CD4-positive, alpha-beta T cell treated with Interleukin-17A for 4 hours (primary cell): ENCODE measurements at regions not wholly inside any gene's neighbourhood (a gene's known extent, or its start where the extent isn't known, plus 50 kb on each side); places are given as distances from the start of the nearest gene placed in this dataset.
"Not testable (repeated sequence)": the region's sequence is repeated elsewhere in the genome, so short reads cannot be mapped to it uniquely, and the experiment has no call there.

ENCODE experiments used
- DNase-seq: peaks from one replicate; pipeline ENCODE4 v3.0.0-alpha.2; 2020; ENCODE audit warnings: mixed read lengths

DNA sequence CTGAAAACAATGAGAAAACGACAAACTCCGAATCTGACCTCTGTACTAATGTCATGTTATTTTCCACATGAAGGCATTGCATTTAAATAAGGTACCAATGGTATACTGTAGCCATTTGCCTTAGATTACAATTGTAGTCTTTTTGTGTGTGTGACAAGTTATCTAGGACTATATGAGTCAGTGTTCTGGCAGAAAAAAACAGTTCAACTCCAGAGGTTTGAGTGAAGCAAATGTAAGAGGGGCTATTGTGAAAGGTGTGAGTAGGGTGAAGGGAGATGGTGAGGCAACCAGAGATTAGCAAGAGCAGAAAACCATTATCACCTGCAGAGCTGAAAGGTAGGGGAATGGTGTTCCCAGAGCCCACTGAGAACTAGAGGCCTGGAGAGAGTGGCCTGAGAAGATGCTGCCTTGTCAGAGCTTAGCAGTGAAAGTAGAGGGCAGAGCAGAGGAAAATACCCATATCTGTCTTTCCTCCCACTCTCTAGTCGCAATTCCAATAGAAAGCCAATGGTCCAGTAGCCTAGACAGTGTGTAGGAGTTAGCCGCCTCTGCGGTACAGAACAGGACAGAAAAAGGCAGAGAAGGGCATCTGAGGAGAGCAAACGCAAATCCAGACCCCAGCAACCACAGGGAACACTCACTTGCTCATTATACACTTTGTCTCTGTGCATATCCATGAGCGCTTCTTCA, 112.2 kb downstream of the DYRK2 start:
- DNase-seq, result no peak

DNA sequence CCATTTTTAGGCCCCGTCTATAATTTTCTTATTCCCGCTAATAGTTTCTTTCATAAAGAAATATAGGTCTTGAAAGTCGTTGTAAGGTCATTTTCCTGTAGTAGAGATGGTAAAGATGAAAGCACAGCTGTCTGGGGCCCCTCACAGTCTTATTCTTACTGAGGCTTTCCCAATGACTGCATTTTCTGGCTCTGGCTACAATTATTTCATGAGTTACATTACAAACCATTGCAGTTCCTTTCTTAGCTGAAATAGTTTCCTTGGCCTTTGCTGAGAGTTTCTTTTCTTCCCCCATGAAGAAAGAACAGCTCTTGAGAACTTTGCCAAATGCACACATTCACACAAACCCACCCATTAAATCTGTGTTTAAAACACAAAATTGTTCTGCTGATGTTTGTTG, 113.0 kb downstream of the DYRK2 start:
- DNase-seq, result no peak

DNA sequence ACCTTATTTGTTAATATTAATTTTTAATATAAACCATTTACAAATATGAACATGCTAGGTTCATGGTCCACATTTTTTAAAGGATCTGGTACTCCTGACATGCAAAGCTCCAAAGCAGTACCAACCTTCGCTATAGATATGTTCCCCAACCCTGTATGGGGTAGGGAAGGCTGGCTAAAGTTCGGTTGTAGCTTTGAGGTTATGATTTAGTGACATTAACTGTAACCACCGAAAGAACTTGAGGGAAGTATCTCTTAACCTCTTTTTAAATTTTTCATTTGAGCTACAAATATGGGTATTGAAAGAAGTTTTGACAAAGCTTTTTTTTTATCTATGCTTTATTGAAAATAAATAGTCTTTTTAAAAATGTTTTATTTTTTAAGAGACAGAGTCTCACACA, 115.5 kb downstream of the DYRK2 start:
- DNase-seq, result no peak

DNA sequence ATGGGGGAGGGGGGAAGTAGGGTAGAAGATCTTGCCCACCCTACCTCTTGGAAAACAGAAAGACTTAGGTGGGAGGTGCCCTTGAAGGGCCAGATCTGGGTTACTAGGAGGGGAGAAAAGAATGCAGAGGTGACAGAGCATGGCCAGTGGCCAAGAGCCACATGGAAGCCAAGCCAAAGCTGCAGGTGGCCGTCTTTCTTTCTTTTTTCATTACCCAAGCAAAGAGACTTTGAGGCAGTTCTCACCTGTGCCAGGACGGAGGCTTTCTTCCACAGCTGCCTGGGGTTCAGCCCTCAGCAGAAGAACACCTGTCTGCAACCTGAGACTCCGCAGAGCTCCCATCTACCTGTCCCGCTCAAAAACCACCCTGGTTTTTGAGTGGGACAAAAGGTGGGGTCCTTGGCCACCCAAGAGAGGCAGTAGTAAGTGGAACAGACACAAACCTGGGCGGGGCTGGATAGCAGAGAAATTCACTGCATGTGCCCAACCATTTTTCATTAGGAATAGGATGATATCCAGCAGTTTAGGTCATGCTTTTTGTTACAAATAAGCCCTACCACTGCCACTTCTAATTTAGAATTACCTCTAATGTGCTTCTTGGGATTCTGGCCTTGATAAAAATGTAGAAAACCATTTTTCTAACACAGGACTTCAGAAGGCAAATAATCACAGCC, 116.5 kb downstream of the DYRK2 start:
- no peak for DNase-seq

DNA sequence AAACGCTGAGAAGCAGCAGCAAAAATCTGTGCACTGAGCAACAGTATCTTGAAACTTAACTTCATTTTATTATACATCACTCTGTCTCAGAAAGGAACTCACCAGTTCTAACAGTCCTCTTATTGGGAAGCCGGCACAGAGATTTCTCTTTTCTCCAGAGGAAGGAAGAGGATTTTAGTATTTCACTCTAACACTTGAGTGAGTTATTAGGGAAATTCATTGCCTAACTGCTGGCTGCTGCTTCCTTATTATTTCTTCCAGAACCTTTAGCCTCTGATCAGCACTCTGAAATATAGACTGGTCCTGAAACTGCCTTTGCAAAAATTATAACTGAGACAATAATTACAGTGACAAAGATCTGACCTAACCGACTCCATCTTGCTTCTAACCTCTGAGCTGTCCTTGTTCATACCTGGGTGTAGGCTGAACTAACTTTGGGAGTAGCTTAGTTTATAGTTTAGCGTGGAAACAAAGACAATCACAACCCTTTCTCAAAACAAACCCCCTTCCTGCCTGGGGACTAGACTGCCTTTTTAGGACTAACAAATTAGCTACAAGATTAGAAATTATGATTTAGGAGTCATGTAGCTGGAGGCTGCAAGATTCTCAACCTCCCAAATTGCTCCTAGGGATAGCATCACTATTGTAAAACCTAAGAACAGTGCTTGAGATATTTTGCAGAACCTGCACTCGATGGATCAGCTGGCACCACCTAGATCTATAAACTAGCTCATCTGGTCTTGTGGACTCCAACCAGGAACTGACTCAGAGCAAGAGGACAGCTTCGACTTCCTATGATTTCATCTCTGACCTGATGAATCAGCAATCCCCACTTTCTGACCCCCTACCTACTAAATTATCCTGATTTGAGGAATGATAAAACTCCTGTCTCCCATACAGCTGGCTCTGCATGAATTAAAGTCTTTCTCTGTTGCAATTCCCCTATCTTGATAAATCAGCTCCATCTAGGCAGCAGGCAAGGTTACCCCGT, 117.5 kb downstream of the DYRK2 start:
- no peak for DNase-seq

DNA sequence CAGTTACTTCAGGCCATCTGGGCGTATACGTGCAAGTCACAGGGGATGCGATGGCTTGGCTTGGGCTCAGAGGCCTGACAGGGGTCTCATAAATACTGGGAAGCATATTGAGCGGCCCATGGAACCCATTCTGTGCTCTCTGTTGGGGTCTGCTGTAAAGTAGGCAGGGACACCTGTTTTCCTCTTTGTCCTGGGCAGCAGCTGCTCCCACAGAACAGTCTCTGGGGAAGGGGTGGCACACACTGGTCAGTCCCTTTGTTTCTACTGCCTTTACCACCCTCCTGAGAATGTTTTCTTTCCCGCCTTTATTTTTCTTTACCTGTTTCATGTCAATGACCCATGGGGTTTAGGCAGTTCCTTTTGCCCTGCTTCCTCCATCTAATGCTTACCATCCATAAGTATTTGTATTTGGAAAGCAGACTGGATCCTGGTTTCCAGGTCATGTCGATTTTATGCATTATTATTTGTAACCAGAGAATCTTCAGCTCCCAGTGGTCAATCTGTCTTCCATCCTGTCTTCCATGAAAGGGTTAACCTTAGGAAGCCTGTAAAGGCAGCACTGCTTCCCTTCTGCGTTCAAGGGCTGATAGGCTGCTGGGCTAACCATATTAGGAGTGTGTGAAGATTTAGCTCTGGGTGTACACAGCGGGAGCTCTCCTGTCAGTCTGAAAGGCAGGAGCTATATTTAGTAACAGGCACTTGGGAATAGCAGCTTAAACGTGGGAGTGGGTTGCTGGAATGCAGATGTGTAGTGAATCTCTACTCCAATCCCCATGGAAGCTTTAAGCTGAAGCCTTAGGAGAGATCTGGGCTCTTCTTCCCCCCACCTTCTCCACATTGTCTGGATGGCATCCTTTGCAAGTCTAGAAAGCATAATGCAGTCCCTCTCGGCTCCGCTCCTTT, 124.0 kb downstream of the DYRK2 start:
- DNase-seq, result no peak

DNA sequence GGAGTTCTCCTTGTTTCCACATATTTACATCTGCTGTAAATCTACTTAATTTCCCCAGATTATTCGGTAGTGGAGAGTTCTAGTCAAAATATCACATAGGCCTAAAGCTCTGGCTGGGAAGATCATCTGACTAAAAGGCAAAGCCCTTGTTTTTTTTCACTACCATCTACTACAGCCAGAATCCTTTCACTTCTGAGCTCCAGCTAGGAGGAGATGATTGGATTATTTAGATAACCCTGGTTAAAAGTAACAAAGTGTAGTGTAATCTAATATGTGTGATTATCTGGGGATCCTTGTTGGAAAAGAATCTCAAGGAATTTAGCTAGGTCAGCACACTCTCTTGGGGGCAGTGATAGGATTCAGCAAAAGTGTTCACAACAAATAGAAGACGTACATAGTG, 125.4 kb downstream of the DYRK2 start:
- DNase-seq, result no peak

DNA sequence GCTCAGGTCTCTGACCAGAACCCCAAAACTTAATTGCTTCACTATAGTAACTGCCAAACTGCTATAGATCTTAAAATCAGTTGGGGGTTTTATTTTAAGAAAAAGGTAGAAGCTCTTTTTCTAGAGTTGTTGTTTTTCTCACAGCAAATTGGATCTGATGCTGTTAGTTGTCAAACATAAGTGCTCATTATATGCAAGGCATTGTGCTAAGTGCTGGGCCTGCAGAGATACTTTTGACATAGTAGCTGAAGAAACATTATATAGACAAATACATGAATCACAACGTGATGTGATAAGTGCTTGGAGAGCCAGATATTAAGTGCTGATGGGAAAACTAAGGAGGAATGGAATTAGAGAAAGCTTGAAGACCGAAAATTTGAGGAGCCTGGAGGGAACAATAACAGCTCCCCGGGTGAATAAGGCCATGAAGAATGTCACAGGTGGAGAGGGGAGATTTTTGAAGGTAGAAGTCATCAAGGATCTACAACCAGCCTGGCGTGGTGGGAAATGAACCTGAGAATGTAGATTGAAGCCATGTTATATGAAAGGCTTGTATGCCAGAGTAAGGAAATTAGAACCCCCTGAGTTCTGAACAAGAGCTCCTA, 126.5 kb downstream of the DYRK2 start:
- DNase-seq, result no peak

DNA sequence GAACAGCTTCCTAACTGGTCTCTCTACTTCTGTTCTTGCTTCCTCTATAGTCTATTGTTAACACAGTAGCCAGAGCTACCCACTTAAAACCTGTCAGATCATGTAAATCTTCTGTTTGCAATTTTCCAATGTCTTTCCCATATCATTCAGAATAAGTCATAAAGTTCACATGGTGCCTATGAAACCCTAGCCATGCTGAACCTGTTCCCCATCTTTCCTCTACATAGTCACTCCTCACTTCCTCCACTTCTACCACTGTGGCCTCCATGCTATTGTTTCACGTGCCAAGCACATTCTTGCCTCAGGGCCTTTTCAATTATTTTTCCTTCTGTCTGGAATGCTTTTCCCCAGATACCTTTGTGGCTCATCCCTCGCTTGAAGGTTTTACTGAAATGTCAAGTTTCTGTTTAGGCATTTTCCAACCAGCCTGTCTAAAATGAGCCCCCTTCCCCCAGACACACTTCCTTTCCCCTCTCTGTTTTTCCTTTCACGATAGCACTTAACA, 132.1 kb downstream of the DYRK2 start:
- DNase-seq, result no peak

DNA sequence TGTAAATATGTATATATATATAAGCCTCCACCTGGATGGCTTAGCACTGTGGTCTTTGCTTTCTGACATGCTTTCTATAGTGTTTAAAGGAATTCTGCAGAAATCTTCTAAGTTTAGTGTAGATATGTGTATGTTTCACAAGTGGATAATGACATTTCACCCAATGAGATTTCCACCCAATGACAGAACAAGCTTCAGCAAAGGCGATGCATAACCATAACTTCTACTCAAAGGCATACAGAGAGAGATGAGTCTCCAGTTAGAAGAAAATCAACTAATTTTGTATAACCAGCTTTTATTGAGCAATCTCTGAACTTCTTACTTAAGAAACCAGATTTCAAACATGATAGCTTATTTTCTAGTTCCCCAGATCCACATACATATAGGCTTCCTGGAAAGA, 134.0 kb downstream of the DYRK2 start:
- no peak for DNase-seq

DNA sequence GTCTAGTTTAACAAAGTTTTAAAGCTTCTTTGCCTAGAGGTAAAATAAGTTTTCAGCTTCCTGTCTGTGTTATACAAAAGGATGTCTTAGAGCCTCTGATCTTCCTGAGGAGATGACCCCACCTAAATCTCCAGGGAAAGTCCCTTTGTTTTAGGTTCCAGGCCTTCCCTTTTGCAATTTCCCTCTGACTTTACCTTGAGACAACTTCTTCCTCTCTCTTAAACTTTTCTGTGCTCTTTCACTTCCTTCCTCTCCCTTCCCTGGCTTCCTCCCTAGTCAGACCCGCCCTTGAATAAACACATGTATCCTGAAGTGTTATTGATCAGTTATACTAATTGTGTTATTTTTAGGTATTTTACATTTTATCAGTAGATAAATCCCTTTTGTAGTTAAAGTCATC, 134.8 kb downstream of the DYRK2 start:
- no peak for DNase-seq

DNA sequence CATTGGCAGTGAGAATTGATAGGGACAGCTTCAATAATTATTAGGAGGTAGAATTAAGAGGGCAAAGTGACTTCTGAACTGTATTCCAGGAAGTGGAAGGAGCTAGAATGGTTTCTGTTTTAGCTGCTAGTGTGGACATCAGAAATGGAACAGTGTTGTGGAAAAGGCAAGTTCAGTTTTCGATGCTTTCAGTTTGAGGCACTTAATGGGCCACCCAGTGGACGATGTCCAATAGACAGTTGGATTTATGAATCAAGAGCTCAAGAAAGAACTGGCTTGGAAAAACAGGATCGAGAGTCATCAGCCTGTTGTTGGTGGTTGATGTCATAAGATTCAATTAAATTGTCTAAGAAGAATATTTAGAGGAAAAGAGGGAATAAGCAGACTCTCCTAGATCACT, 136.3 kb downstream of the DYRK2 start:
- no peak for DNase-seq

DNA sequence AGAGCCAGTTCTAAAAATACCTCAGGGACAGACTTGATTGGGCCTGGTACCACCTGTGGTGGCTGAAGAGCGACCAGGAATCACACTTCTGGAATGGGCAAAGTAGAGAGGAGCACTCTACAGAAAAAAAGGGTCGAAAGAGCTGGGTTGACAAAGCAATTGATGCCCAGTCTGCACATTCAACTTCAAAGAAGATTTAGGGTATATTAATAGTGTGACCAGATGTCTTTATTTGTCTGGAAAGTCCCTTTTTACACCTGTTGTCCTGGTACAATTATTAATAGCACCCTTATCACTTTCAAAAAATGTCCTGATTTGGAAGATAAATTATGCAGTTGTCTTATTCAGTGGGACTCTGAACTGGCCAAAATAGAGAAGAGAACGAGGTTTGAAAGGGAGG, 137.5 kb downstream of the DYRK2 start:
- no peak for DNase-seq

DNA sequence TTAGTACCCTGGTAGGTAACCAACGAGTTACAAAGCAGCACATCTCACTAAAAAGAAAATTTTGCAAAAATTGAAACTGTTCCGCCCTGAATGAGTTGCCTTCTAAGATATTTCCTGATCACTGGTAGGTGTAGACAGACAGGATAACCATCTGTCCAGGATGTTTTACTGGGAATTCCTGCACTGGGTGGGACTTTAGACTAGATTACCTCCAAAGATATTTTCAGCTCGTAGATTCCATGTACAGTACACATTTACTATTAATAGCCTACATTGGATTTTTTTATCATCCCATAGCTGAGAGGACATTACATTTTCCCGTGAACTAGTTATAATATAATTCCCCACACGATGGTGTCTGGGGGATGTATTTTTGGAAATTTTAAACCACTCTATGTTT, 139.6 kb downstream of the DYRK2 start:
- DNase-seq, result no peak

DNA sequence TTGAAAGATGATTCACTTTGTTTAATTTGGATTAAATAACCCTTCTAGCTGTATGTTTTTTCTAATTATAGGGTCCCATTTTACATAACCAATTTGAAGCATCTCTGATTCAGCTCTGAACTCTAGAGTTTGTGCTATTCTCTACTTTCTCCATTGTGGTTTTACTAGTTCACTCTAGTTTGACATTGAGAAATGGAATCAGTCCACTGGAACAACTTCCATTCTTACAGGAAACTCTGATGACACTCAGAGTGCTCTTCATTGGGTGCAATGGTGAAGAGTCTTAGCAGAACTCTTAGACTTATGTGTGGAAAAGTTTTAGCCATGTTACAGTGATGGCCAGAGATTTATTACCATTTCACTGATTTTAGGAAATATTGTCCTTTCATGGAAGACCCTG, 140.7 kb downstream of the DYRK2 start:
- no peak for DNase-seq

DNA sequence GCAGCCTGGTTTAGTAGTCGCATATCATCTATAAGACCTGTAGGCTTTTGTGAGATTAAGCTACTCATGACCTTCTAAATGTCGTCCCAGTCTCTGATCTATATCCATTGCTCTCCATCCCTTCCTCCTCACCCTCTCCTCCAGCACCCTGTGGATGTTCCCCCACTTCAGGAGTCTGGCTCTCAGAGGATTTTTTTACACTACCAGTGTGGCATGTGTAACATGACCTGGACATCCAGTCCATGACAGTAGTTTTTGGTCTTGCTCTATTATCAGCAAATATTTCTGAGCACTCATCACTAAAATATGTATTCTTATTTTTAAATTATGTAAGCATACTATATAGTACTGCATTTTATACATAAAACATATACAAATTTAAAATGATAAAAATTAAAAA, 142.1 kb downstream of the DYRK2 start:
- no peak for DNase-seq

DNA sequence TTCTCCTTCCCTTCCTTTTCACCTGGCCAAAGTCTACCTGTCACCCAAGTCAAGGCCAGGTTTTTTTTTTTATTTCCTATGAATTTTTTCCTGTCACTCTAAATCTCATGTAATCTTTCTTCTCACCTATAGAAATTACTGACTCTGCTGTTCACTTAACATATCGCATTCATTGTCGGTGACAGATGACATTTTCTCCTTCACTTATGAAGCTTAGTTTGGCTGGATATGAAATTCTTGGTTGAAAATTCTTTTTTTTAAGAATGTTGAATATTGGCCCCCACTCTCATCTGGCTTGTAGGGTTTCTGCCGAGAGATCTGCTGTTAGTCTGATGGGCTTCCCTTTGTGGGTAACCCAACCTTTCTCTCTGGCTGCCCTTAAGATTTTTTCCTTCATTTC, 142.8 kb downstream of the DYRK2 start:
- DNase-seq, result not testable (repeated sequence)

DNA sequence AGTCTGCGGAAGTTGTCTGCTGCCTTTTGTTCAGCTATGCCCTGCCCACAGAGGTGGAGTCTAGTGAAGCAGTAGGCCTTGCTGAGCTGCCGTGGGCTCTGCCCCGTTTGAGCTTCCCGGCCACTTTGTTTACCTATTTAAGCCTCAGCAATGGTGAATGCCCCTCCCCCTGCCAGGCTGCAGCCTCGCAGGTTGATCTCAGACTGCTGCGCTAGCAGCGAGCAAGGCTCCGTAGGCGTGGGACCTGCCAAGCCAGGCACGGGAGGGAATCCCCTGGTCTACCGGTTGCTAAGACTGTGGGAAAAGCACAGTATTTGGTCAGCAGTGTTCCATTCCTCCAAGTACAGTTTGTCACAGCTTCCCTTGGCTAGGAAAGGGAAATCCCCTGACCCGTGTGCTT, 143.6 kb downstream of the DYRK2 start:
- peak; percentile 10 for DNase-seq

DNA sequence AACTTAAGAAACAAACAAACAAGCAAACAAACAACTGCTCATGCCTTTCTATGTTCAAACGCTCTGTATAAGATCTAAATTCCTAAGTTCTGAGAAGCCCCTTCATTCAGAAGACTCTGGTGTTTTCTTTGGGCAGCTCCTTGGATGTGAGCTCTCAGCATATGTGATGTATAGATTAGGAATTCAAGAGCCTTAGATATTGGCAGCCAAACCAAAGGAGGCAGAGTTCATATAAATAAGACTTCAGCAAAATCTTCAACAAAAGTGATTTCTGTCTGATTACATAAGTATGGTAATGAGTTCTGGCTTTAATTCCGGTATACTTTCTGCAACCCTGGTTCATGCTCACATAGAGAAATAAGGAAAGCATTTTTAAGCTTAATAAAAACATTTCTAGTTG, 145.6 kb downstream of the DYRK2 start:
- no peak for DNase-seq

DNA sequence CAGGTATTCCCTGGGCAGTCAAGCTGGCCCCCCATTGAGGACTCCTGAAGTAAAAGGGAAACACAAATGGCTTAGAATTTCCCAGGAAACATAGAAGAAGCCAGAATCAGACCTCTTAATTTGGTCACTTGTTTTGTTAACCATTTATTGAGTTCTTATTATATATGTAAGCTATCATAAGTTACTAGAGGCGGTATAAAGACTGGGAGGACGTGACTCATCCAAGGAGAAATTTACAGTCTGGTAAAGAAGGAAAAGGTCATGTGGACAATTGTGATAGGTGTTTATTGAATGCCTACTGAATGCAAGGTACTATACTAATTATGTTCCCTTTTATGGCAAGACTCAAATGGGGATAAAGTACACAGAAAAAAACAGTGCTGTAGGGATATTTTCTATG, 146.7 kb downstream of the DYRK2 start:
- DNase-seq, result no peak

DNA sequence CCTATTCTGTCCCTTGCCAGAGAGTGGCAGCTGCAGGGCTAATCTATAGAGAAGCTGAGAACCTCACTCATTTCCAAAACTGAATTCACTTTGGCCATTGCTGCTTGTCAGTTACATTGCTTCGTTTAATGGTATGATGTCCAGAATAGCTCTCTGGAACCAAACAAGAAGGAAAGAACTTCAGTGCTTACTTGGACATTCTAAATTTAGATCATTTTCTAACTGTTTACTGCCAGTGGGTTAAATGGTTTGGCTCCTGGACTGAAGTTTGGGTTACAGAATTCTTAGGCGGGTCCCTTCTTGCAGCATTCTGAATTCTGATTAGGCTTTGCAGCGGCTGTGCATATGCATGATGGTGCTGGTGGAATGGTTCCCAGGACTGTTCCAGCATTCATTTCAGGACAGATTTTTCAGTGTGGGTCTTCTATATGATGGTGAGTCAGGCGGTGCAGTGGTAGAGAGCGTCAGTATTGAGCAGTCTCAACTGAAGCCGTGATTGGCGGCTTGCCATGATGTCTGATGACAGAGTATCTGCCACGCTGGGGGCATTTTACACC, 148.7 kb downstream of the DYRK2 start:
- no peak for DNase-seq

DNA sequence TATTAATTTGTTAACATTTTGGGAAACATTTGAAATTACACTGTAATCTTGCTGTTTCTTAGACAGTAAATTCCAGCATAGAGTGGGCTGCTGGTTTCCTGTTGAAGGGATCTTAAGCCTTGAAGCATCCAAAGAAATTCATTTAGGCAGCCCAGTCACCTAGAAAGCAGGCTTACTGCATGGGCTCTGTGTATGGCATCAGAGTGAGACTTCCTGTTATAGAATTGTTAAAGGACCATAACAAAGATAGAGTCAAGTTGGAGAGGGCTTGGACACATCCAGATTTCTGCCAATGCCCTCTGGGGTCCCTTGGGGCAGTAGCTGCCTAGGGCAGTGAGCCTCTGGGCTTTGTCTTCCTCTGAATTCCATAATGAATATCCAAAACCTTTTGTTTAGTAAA, 149.2 kb downstream of the DYRK2 start:
- DNase-seq, result no peak
